ENCODE measurements at regions not wholly inside any gene's neighbourhood (a gene's known extent, or its start where the extent isn't known, plus 50 kb on each side); places are given as distances from the start of the nearest gene placed in this dataset.

DNA sequence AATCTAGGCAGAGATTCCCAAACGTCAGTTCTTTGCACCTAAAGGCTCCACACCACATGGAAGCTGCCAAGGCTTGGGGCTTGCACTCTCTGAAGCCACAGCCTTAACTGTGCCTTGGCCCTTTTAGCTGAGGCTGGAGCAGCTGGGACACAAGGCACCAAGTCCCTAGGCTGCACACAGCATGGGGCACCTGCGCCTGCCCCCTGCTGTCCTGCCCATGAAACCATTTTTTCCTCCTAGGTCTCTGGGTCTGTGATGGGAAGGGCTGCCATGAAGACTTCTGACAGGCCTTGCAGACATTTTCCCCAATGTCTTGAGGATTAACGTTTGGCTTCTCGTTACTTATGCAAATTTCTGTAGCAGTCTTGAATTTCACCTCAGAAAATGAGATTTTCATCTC lies 241.5 kb downstream of the OSR1 start:
- no TSS peak for BruUV-seq (replicated peaks)
- H3K4me3 ChIP-seq: no peak overlapping the region
- 0% methylated on average over 4 of the region's 4 CpGs for WGBS (ENCODE audit: insufficient coverage, low coverage, missing lambda C conversion rate)

DNA sequence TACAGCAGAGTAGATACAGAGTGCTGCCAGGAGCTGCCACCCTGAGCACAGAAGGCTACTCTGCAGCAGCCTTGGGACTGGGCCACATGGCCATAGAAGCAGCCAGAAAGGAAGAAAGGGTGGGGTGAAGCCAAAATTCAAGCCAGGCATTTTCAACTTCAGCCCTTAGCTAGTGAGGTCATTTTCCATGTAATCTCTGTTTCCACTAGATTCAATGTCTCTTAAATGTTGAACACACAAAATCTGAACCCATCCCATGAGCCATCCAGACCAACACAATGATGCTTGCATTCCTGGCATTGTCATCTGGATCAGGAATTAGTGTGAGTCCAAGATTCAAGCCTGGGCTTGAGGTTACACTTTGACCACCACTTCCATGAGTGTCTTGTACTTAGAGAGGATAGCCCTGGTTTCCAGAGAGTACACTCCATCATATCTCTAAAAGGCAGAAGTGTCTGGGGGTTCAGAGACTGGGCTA lies 243.6 kb downstream of the OSR1 start:
- Histone ChIP-seq H3K9me1 (ENCODE audit: control insufficient read depth, insufficient read depth, low read length) (no peaks in the 10 kb centered on the region), H3K4me3 (no peak overlapping the region), H3K4me1 (replicated peaks in 1 of 2; ENCODE audit: control insufficient read depth in 2 of 2, insufficient read depth in 2 of 2, low read length in 2 of 2) (no peaks in the 10 kb centered on the region), H3K9ac (ENCODE audit: insufficient read depth in 1 of 2, low read depth in 2 of 2, low read length in 2 of 2) (no peak overlapping the region), H3K27ac (ENCODE audit: extremely low read depth, low read depth, low read length) (no peak overlapping the region), H3K27me3 (ENCODE audit: control insufficient read depth in 2 of 2, insufficient read depth in 2 of 2, low read length in 2 of 2) (no peaks in the 10 kb centered on the region), H2AFZ (ENCODE audit: low read depth, low read length) (no peak overlapping the region), H4K20me1 (replicated peaks; ENCODE audit: control insufficient read depth, insufficient read depth, low read length) (no peaks in the 10 kb centered on the region), H3K4me2 (ENCODE audit: insufficient read depth, low read length) (no peak overlapping the region), H3K79me2 (ENCODE audit: control insufficient read depth, insufficient read depth, low read length) (no peaks in the 10 kb centered on the region), H3K36me3 (ENCODE audit: control insufficient read depth, insufficient read depth, low read length) (no peaks in the 10 kb centered on the region), H3K9me3 (replicated peaks; ENCODE audit: control insufficient read depth, insufficient read depth, low read depth, low read length) (no peaks in the 10 kb centered on the region)
- intact Hi-C loops (cut with micrococcal nuclease) (no loop called here), in situ Hi-C loops (cut with MboI) (no loop called here)
- BruUV-seq (replicated peaks): no TSS peak
- ChIA-PET POLR2A (no interaction called here), CTCF (ENCODE audit: low intra/inter-chr PET ratio) (no interaction called here)
- no peak for TF ChIP-seq ZNF76 (CRISPR knock-in tag; IDR thresholded peaks at IDR 0.05; ENCODE audit: borderline replicate concordance)
- TF ChIP-seq, protein P1, sequence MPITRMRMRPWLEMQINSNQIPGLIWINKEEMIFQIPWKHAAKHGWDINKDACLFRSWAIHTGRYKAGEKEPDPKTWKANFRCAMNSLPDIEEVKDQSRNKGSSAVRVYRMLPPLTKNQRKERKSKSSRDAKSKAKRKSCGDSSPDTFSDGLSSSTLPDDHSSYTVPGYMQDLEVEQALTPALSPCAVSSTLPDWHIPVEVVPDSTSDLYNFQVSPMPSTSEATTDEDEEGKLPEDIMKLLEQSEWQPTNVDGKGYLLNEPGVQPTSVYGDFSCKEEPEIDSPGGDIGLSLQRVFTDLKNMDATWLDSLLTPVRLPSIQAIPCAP (CRISPR knock-in tag; IDR thresholded peaks at IDR 0.05; ENCODE audit: borderline replicate concordance): no peak
- TF ChIP-seq, protein P2, sequence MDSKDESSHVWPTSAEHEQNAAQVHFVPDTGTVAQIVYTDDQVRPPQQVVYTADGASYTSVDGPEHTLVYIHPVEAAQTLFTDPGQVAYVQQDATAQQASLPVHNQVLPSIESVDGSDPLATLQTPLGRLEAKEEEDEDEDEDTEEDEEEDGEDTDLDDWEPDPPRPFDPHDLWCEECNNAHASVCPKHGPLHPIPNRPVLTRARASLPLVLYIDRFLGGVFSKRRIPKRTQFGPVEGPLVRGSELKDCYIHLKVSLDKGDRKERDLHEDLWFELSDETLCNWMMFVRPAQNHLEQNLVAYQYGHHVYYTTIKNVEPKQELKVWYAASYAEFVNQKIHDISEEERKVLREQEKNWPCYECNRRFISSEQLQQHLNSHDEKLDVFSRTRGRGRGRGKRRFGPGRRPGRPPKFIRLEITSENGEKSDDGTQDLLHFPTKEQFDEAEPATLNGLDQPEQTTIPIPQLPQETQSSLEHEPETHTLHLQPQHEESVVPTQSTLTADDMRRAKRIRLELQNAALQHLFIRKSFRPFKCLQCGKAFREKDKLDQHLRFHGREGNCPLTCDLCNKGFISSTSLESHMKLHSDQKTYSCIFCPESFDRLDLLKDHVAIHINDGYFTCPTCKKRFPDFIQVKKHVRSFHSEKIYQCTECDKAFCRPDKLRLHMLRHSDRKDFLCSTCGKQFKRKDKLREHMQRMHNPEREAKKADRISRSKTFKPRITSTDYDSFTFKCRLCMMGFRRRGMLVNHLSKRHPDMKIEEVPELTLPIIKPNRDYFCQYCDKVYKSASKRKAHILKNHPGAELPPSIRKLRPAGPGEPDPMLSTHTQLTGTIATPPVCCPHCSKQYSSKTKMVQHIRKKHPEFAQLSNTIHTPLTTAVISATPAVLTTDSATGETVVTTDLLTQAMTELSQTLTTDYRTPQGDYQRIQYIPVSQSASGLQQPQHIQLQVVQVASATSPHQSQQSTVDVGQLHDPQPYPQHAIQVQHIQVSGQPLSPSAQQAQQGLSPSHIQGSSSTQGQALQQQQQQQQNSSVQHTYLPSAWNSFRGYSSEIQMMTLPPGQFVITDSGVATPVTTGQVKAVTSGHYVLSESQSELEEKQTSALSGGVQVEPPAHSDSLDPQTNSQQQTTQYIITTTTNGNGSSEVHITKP (IDR thresholded peaks at IDR 0.05; ENCODE audit: partially characterized antibody): no peak
- no peak for TF ChIP-seq PRMT5 (CRISPR knock-in tag; IDR thresholded peaks at IDR 0.05)
- TF ChIP-seq DIDO1 (tag; IDR thresholded peaks at IDR 0.05; ENCODE audit: low read depth): no peak
- ATAC-seq (no peak), FAIRE-seq (no peak), DNase-seq (ENCODE audit: extremely low read depth in 1 of 4, low spot score in 3 of 4) (no peak)

More for the DNA sequence above, 241.5 kb downstream of the OSR1 start:
- no peaks in the 10 kb centered on the region for H4K20me1 ChIP-seq (replicated peaks; ENCODE audit: control insufficient read depth, insufficient read depth, low read length)
- DNase-seq (ENCODE audit: extremely low read depth in 1 of 4, low spot score in 3 of 4) (no peak), FAIRE-seq (no peak), ATAC-seq (no peak)
- no peak overlapping the region for H3K4me2 ChIP-seq (ENCODE audit: insufficient read depth, low read length)
- intact Hi-C loops (cut with micrococcal nuclease) (no loop called here), in situ Hi-C loops (cut with MboI) (no loop called here)
- no peaks in the 10 kb centered on the region for H3K36me3 ChIP-seq (ENCODE audit: control insufficient read depth, insufficient read depth, low read length)
- no peak overlapping the region for H2AFZ ChIP-seq (ENCODE audit: low read depth, low read length)
- TF ChIP-seq ASH1L (IDR thresholded peaks at IDR 0.05; ENCODE audit: borderline replicate concordance, low read depth, partially characterized antibody) (no peak), SMAD1 (IDR thresholded peaks at IDR 0.05; ENCODE audit: low read depth, low read length, partially characterized antibody) (no peak), TAF1 (IDR thresholded peaks at IDR 0.05; ENCODE audit: control insufficient read depth, extremely low read depth, insufficient read depth, low read length, severe bottlenecking) (no peak), ZNF121 (CRISPR knock-in tag; conservative IDR thresholded peaks at IDR 0.05) (no peak), HIVEP1 (CRISPR knock-in tag; IDR thresholded peaks at IDR 0.05) (no peak), COPS2 (conservative IDR thresholded peaks at IDR 0.05) (no peak)
- no peaks in the 10 kb centered on the region for H3K4me1 ChIP-seq (replicated peaks in 1 of 2; ENCODE audit: control insufficient read depth in 2 of 2, insufficient read depth in 2 of 2, low read length in 2 of 2)
- no peak overlapping the region for H3K9ac ChIP-seq (ENCODE audit: insufficient read depth in 1 of 2, low read depth in 2 of 2, low read length in 2 of 2)
- no peaks in the 10 kb centered on the region for H3K9me1 ChIP-seq (ENCODE audit: control insufficient read depth, insufficient read depth, low read length)
- CTCF ChIA-PET (ENCODE audit: low intra/inter-chr PET ratio): no interaction called here
- H3K79me2 ChIP-seq (ENCODE audit: control insufficient read depth, insufficient read depth, low read length): no peaks in the 10 kb centered on the region
- POLR2A ChIA-PET: no interaction called here
- no peaks in the 10 kb centered on the region for H3K27me3 ChIP-seq (ENCODE audit: control insufficient read depth in 2 of 2, insufficient read depth in 2 of 2, low read length in 2 of 2)
- H3K9me3 ChIP-seq (replicated peaks; ENCODE audit: control insufficient read depth, insufficient read depth, low read depth, low read length): no peaks in the 10 kb centered on the region
- H3K27ac ChIP-seq (ENCODE audit: extremely low read depth, low read depth, low read length): no peak overlapping the region
